ENCODE measurements at regions not wholly inside any gene's neighbourhood (a gene's known extent, or its start where the extent isn't known, plus 50 kb on each side); places are given as distances from the start of the nearest gene placed in this dataset.

DNA sequence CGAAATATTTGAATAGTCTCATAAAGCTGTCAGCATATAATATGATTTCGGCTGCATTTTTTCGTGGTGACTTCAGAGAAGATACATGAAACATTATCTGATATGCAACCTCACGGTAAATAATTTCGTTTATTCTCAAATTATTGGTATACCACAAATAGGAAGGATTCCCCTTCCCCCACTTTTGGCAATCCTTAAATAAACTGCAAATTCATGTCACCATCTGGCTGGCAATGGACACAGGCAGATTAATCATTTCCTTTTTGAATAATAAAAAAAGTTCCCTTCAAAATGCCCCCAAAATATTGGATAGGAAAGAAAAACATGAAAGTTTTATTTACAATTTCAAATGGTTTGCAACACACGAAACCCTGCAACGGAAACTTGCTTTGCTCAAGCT is 234.5 kb upstream of the MEOX2 start:
- DNase-seq (ENCODE audit: low spot score), result no peak

DNA sequence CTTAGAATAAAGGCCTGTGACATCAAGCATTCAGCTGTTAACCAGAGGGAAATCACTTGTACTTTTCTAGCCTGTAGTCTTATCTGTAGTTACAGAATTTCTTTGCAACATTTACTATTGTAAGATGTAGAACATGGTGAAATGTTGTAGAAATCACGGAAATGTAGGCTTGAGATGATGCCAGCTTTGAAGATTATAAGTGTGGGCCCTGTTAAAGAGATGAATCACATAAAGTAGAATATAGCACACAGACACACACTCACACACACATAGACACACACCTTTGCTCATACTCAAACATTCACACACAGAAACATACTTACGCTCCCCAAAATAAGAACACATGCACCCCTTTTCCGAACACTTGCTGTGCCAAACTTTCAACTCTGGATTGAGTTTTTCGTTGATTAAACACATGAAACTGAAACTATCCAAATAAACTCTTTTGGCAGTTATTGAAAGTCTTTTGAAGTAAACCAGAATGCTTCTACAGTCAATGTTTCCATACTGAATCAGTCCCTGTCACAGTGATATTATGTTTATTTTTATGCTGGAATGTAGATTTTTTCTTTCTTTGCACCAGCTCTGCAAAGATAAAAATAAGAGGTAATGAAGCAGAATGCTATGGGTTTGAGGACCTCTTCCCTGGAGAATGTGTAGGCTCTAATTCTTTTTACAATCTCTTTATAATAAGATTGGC is 230.3 kb upstream of the MEOX2 start:
- no peak for DNase-seq (ENCODE audit: low spot score)

DNA sequence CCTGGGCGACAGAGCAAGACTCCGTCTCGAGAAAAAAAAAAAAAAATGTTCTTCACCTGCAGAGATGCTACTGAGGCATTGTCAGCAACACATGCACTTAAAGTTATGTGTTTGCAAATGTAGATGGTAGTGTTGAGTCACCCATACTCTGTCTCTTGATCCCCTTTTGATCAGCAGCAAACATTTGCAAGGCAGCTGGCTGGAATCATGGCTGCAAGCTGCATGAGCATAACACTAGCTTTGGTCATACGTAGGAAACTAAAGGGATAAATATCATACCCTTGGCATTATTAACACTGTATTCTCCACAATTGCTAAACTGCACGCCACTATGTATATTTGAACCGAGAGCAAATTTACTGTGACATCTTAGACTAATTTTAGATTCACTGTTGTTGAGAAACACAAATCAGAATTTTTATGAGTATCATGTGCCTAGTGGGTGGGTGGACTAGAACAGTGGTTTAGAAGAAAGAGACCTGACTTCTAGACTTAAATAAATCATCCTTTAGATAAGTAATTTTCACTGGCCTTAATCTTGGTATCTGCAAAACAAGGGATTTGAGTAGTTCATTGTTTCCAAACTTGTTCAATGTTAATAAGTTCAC is 229.3 kb upstream of the MEOX2 start:
- DNase-seq (ENCODE audit: low spot score), result no peak

DNA sequence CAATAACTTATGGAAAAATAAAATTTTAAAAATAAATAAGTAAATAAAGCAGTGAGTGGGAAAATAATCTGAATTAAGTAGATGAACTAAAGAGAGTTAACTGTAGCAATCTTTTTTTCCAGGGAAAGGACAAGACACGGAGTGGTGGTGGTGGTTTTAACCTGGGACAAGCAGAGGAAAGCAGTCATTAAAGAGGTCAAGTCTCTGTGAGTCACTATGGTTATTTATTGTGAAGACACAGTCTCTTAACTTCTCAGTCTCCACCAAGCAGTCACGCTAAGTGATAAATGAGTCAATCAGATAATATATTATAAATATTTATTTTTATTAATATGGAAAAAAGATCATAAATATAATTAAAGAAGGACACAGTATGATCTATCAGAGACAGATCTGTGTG is 228.1 kb upstream of the MEOX2 start:
- DNase-seq (ENCODE audit: low spot score), result no peak

DNA sequence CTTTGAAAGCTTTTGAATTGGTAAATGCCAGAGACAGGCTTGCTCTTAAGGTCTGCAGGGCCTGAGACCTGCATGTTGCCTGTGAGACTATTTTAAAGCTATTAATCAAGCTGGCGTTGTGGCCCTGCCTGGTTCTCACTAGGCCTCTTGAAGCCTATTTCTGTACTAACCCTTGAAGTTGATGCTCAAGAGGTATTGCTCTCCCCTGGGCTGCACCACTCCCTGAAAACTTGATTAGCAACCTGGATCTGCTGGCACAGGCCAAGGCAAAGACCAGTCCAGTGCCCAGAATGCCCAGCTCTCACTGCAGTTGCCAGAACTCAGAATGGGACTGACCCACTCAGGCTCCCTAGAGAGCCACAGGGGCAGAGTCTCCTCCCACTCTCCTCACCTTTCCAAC is 220.0 kb upstream of the MEOX2 start:
- DNase-seq (ENCODE audit: low spot score), result no peak

DNA sequence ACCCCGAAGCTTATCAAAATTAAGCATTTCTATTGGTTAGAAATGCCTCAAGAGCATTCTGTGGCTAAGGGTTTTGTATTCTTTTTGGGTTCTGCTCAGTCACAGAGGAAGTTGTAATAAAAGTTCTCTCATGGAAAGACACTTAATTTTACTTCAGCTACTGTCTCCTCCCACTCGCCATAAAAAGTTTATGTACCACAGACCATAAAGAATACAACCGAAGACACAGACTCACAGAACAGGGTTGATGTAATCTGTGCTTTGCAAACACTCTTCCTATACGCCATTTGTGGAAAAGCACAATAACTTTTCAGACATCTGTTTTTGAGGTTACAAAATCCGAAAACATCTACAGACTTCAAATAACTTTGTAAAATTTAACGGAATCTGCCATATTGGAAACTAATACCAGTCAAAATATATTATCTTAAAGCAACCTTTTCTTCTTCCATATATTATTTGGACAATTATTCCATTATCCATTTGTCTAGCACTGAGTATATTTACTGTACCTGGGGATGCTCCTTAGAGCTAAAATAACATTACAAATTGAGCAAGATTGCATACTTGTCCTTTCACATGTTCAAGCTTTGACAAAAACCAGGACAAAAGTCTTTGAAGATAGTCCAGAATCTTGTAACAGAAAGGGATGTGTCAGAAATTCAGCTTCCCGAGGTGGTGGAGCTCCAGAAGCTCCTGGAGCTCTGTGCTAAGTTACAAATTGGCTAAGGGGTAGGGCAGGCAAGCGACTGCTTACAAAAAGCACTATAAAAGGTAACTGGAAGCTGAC is 219.0 kb upstream of the MEOX2 start:
- DNase-seq (ENCODE audit: low spot score), result no peak

- DNase-seq (ENCODE audit: low spot score), result peak; percentile 60
Observed at GRCh38 chr7:15891151-15891881, 204.8 kb upstream of the MEOX2 start.

DNA sequence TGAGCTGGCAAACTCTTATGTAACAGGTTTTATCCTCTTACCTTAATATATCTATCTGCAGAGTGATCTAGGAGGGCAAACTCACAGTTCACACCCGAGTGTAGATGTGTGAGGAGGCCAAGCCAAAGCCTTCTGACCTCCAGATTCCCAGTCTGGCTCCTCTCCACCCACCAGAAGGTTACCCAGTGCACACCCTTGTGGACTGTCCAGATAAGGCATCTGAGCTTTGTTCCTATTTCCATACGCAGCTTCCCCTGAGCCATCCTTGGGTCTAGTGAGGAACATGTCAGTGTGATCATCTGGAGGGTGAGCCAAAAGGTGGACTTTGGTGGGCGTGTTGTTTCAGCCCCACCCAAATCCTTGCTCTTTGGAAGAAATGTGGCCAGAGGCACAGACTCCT is 203.0 kb upstream of the MEOX2 start:
- peak; percentile 70 for DNase-seq (ENCODE audit: low spot score)

- DNase-seq (ENCODE audit: low spot score), result no peak
Observed at GRCh38 chr7:15888090-15888489, 201.6 kb upstream of the MEOX2 start.

GRCh38 chr7:15886626-15887025 is 200.1 kb upstream of the MEOX2 start:
- DNase-seq (ENCODE audit: low spot score), result no peak

DNA sequence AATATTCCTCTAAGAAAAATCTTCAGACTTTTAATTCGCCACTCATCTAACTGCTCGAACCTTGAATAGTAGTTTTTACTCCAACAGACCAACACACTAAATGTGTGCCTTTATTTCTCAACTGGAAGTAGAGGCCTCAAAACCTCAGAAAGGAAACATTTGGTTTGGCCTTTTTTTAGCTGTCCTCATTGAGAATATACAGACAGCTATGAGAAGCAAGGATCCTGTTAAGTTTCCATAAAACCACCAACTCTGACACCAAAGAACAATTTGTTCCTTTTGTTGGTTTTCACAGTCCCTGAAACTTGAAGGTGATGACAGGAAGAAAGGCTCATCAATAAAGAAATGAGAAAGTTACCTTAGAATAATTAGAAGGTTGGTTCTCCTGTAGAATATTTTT is 199.2 kb upstream of the MEOX2 start:
- DNase-seq (ENCODE audit: low spot score), result no peak

GRCh38 chr7:15874774-15875173 is 188.3 kb upstream of the MEOX2 start:
- no peak for DNase-seq (ENCODE audit: low spot score)

DNA sequence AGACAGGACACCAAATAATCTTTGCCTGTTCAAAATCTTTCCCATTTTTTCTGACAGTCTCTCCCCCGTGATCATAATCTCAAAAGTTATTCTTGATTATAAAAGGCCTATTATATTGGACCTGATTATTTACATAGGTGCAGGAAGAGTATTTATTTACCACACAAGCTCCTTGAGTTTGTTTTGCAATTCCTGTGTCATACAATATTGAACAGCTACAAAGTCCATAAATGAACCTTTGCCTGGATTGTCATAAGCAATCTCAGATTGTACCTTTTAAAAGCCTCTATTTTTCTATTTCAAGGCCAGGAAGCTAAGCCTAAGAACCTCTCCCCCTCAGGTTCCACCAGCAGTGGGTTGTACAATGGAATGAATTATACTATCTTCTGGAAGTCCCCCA is 183.9 kb upstream of the MEOX2 start:
- no peak for DNase-seq (ENCODE audit: low spot score)

DNA sequence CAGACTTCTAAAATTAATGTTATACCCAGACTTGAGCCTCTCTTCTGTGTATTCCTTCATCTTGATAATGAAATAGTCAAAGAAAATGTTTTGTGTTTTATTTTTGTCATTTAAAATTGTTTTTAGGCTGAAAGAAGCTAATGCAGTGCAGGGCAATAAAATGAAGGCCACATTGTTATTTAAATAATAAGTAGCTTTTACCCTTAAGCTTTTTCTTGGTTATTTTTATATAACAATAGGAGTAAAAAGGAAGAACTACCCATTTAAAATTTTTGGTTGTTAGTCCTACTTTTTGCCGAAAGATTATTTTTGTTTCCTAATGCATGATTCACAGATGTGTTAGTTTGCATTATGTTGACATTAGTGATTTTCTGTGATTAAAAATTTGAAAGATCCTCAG is 181.0 kb upstream of the MEOX2 start:
- no peak for DNase-seq (ENCODE audit: low spot score)

DNA sequence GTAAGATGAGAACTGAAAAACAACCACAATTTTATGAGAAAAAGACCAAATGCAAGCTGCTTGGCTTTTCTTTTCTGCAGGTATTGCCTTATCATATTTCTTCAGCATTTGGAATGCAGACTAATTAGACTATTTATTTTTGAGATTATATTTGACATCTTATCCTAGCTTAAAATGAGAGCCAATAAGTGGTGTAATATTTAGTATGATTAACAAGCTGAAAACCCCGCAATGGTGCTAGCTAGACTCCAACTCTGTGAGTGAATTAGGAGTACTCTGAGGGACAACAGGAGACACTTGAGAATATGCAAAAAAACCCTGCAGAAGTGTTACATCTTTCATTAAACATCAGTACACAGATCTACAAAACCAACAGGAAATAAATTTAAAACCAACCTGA is 180.3 kb upstream of the MEOX2 start:
- no peak for DNase-seq (ENCODE audit: low spot score)

GRCh38 chr7:15864626-15864991 is 178.1 kb upstream of the MEOX2 start:
- DNase-seq (ENCODE audit: low spot score), result no peak

- DNase-seq (ENCODE audit: low spot score), result no peak
Observed at GRCh38 chr7:15863951-15864625, 177.6 kb upstream of the MEOX2 start.

GRCh38 chr7:15862781-15863165 is 176.3 kb upstream of the MEOX2 start:
- no peak for DNase-seq (ENCODE audit: low spot score)

- no peak for DNase-seq (ENCODE audit: low spot score)
Observed at GRCh38 chr7:15862016-15862780, 175.7 kb upstream of the MEOX2 start.

- no peak for DNase-seq (ENCODE audit: low spot score)
Observed at GRCh38 chr7:15860264-15860949, 173.9 kb upstream of the MEOX2 start.

- DNase-seq (ENCODE audit: low spot score), result no peak
Observed at GRCh38 chr7:15857026-15857425, 170.5 kb upstream of the MEOX2 start.

Measured in H4 (cell line).